Neural cell (in vitro differentiated cells): ENCODE measurements at regions not wholly inside any gene's neighbourhood (a gene's known extent, or its start where the extent isn't known, plus 50 kb on each side); places are given as distances from the start of the nearest gene placed in this dataset.

Experiments
- H2AFZ ChIP-seq: fragments of 200-600, 300-800 bp; sonication (generic), shearing (Covaris generic); 2 replicates; pipeline ENCODE4 v1.6.0; 2014; ENCODE audit warnings: low read depth, mild to moderate bottlenecking, antibody characterized with exemption, low read length, moderate library complexity
- H3F3A ChIP-seq: fragments of 200-600 bp; shearing (Covaris generic); 2 replicates; pipeline ENCODE4 v1.6.1; 2016; ENCODE audit warnings: mild to moderate bottlenecking, moderate library complexity, mixed read lengths, antibody characterized with exemption, low read length; ENCODE audit not compliant: insufficient read depth, poor library complexity, severe bottlenecking
- H3K27ac ChIP-seq: fragments of 200-600, 300-800 bp; sonication (generic), shearing (Covaris generic); 2 replicates; pipeline ENCODE4 v1.5.1; 2014; ENCODE audit warnings: mild to moderate bottlenecking, low read length, moderate library complexity
- H3K27me3 ChIP-seq: fragments of 300-800, 200-600 bp; sonication (generic), shearing (Covaris generic); 2 replicates; pipeline ENCODE4 v1.6.0; 2014; ENCODE audit warnings: mild to moderate bottlenecking, low read depth, low read length, moderate library complexity; ENCODE audit not compliant: insufficient read depth
- H3K36me3 ChIP-seq: fragments of 300-800, 200-600 bp; sonication (generic), shearing (Covaris generic); 2 replicates; pipeline ENCODE4 v1.5.1; 2014; ENCODE audit warnings: mild to moderate bottlenecking, antibody characterized with exemption, low read length, moderate library complexity; ENCODE audit not compliant: insufficient read depth
- H3K4me2 ChIP-seq: fragments of 300-800, 200-600 bp; sonication (generic), shearing (Covaris generic); 2 replicates; pipeline ENCODE4 v1.6.0; 2014; ENCODE audit warnings: mild to moderate bottlenecking, low read length
- H3K4me3 ChIP-seq: fragments of 300-800, 200-600 bp; sonication (generic), shearing (Covaris generic); 2 replicates; pipeline ENCODE4 v1.5.1; 2014; ENCODE audit warnings: mild to moderate bottlenecking, low read length, moderate library complexity
- H3K79me2 ChIP-seq: fragments of 200-600 bp; shearing (Covaris generic); replicated peaks from 2 replicates; pipeline ENCODE4 v1.6.0; 2014; ENCODE audit warnings: mild to moderate bottlenecking, low read length, moderate library complexity; ENCODE audit not compliant: insufficient read depth
- H3K9ac ChIP-seq: fragments of 300-800, 200-600 bp; sonication (generic), shearing (Covaris generic); 2 replicates; pipeline ENCODE4 v1.6.1; 2016; ENCODE audit warnings: mild to moderate bottlenecking, low read length, mixed read lengths
- H3K9me2 ChIP-seq: fragments of 200-600 bp; shearing (Covaris generic); 2 replicates; pipeline ENCODE4 v1.6.1; 2016; ENCODE audit warnings: mild to moderate bottlenecking, low read length, mixed read lengths; ENCODE audit not compliant: insufficient read depth
- H3K9me3 ChIP-seq: fragments of 200-600, 300-800 bp; sonication (generic), shearing (Covaris generic); 2 replicates; pipeline ENCODE4 v1.6.1; 2016; ENCODE audit warnings: mild to moderate bottlenecking, mixed run types, low read length, moderate library complexity, mixed read lengths
- H4K20me1 ChIP-seq: fragments of 200-600 bp; shearing (Covaris generic); 2 replicates; pipeline ENCODE4 v1.6.1; 2016; ENCODE audit warnings: mild to moderate bottlenecking, mixed run types; ENCODE audit not compliant: insufficient read depth
- EP300 ChIP-seq: fragments of 450-650 bp; conservative IDR thresholded peaks from 2 replicates; pipeline ENCODE4 v1.6.1; 2014; ENCODE audit warnings: antibody characterized with exemption, mild to moderate bottlenecking, moderate library complexity; ENCODE audit not compliant: poor library complexity, severe bottlenecking
- MXI1 ChIP-seq: fragments of 450-650 bp; conservative IDR thresholded peaks from 2 replicates; pipeline ENCODE4 v1.6.1; 2014; ENCODE audit warnings: antibody characterized with exemption, mild to moderate bottlenecking; ENCODE audit not compliant: poor library complexity, severe bottlenecking
- POLR2AphosphoS5 ChIP-seq: IDR thresholded peaks from 2 replicates; pipeline ENCODE4 v1.6.1; 2012
- RAD21 ChIP-seq: fragments of 450-650 bp; conservative IDR thresholded peaks from 2 replicates; pipeline ENCODE4 v1.6.1; 2014; ENCODE audit warnings: antibody characterized with exemption, mild to moderate bottlenecking, moderate library complexity
- SMC3 ChIP-seq: fragments of 450-650 bp; conservative IDR thresholded peaks from 2 replicates; pipeline ENCODE4 v1.6.1; 2014; ENCODE audit warnings: antibody characterized with exemption, mild to moderate bottlenecking, moderate library complexity; ENCODE audit not compliant: poor library complexity
- TAF1 ChIP-seq: IDR thresholded peaks from 2 replicates; pipeline ENCODE4 v1.6.1; 2012; ENCODE audit warnings: low read depth
- TF ChIP-seq, protein P1 (sequence below): IDR thresholded peaks from 2 replicates; pipeline ENCODE4 v1.6.1; 2012; ENCODE audit warnings: borderline replicate concordance
- TF ChIP-seq, protein P2 (sequence below): fragments of 450-650 bp; IDR thresholded peaks from 2 replicates; pipeline ENCODE4 v1.5.1; 2014; ENCODE audit warnings: antibody characterized with exemption, mild to moderate bottlenecking, moderate library complexity; ENCODE audit not compliant: poor library complexity, severe bottlenecking

- no peaks in the 10 kb centered on the region for H3F3A ChIP-seq
- no peaks in the 10 kb centered on the region for H3K9me3 ChIP-seq
- no peak for TF ChIP-seq POLR2AphosphoS5
- TF ChIP-seq RAD21, result no peak
- TF ChIP-seq MXI1, result no peak
- no peak for TF ChIP-seq SMC3
- TF ChIP-seq, protein P1, sequence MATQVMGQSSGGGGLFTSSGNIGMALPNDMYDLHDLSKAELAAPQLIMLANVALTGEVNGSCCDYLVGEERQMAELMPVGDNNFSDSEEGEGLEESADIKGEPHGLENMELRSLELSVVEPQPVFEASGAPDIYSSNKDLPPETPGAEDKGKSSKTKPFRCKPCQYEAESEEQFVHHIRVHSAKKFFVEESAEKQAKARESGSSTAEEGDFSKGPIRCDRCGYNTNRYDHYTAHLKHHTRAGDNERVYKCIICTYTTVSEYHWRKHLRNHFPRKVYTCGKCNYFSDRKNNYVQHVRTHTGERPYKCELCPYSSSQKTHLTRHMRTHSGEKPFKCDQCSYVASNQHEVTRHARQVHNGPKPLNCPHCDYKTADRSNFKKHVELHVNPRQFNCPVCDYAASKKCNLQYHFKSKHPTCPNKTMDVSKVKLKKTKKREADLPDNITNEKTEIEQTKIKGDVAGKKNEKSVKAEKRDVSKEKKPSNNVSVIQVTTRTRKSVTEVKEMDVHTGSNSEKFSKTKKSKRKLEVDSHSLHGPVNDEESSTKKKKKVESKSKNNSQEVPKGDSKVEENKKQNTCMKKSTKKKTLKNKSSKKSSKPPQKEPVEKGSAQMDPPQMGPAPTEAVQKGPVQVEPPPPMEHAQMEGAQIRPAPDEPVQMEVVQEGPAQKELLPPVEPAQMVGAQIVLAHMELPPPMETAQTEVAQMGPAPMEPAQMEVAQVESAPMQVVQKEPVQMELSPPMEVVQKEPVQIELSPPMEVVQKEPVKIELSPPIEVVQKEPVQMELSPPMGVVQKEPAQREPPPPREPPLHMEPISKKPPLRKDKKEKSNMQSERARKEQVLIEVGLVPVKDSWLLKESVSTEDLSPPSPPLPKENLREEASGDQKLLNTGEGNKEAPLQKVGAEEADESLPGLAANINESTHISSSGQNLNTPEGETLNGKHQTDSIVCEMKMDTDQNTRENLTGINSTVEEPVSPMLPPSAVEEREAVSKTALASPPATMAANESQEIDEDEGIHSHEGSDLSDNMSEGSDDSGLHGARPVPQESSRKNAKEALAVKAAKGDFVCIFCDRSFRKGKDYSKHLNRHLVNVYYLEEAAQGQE, result no peak
- TF ChIP-seq, protein P2, sequence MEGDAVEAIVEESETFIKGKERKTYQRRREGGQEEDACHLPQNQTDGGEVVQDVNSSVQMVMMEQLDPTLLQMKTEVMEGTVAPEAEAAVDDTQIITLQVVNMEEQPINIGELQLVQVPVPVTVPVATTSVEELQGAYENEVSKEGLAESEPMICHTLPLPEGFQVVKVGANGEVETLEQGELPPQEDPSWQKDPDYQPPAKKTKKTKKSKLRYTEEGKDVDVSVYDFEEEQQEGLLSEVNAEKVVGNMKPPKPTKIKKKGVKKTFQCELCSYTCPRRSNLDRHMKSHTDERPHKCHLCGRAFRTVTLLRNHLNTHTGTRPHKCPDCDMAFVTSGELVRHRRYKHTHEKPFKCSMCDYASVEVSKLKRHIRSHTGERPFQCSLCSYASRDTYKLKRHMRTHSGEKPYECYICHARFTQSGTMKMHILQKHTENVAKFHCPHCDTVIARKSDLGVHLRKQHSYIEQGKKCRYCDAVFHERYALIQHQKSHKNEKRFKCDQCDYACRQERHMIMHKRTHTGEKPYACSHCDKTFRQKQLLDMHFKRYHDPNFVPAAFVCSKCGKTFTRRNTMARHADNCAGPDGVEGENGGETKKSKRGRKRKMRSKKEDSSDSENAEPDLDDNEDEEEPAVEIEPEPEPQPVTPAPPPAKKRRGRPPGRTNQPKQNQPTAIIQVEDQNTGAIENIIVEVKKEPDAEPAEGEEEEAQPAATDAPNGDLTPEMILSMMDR, result no peak
- TF ChIP-seq TAF1, result no peak
- H3K36me3 ChIP-seq, result no peaks in the 10 kb centered on the region
- H3K4me2 ChIP-seq, result no peak overlapping the region
- no peak overlapping the region for H3K4me3 ChIP-seq
- no peaks in the 10 kb centered on the region for H3K9me2 ChIP-seq
- H3K27me3 ChIP-seq, result no peaks in the 10 kb centered on the region
- no peak overlapping the region for H3K27ac ChIP-seq
- no peak overlapping the region for H2AFZ ChIP-seq
- H3K79me2 ChIP-seq, result no peaks in the 10 kb centered on the region
- H4K20me1 ChIP-seq, result no peaks in the 10 kb centered on the region
- no peak overlapping the region for H3K9ac ChIP-seq
Measured at GRCh38 chr2:19719540-19719939, 182.2 kb downstream of the TTC32 start.

DNA sequence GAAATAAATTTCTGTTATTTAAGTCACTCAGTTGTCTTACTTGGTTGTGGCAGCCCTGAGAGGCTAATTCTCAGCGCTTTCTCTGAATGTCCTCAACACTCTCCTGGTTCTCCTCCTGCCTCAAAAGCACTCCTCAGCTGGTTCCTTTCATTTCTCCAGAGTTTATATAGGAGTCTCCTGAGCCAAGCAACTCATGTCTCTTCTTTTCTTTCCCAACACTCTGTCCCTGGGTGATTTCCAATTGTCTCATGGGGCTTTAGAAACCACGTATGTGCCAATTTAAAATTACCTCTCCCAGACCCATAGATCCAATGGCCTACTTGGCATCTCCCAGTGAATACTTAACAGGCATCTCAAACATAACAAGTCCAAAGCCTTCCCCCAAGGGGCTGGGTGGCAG is 184.3 kb downstream of the TTC32 start:
- Histone ChIP-seq H2AFZ (no peak overlapping the region), H3F3A (no peaks in the 10 kb centered on the region), H3K9ac (no peak overlapping the region), H3K9me2 (no peaks in the 10 kb centered on the region), H3K79me2 (no peaks in the 10 kb centered on the region), H3K9me3 (no peaks in the 10 kb centered on the region), H3K36me3 (no peaks in the 10 kb centered on the region), H3K27ac (no peak overlapping the region), H3K4me3 (no peak overlapping the region), H3K4me2 (no peak overlapping the region), H3K27me3 (no peaks in the 10 kb centered on the region), H4K20me1 (no peaks in the 10 kb centered on the region)
- no peak for TF ChIP-seq TAF1
- TF ChIP-seq SMC3, result no peak
- no peak for TF ChIP-seq RAD21
- TF ChIP-seq, protein P1, result no peak
- TF ChIP-seq EP300, result no peak
